GM21786 (cell line): ENCODE measurements at regions not wholly inside any gene's neighbourhood (a gene's known extent, or its start where the extent isn't known, plus 50 kb on each side); places are given as distances from the start of the nearest gene placed in this dataset.

Experiments
- ATAC-seq: cut with Tn5 transposase; IDR thresholded peaks from one replicate; pipeline ENCODE4 v1.9.1; 2021; ENCODE audit not compliant: unreplicated experiment

DNA sequence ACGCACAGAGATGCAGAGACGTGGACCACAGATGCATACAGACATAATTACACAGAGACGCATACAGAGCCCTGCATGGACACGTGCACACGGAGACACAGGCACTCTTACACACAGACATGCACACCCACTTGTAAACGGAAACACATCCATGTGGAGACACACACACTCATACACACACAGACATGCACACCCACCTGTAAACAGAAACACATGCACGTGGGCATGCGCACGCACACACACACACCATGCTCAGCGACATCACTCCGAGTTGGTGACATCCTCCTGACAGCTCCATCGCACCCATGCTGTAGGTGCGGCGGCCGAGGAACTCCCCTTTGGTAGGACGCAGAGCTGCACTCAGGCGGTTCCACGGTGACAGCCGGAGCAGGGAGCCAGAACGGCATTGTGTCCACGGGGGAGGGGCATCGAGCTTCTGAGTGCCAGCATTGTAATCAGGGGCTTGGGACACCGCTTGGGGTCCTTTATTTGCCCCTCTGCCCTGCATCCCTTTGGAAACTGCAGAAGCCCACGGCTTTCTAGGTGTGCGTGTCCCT, 233.5 kb downstream of the RBFOX3 start:
- ATAC-seq: no peak

- no peak for ATAC-seq
Observed at GRCh38 chr17:79374807-79375206, 236.0 kb downstream of the RBFOX3 start.

GRCh38 chr17:79374087-79374689, 236.7 kb downstream of the RBFOX3 start:
- ATAC-seq: no peak

GRCh38 chr17:79372470-79373238, 238.2 kb downstream of the RBFOX3 start:
- no peak for ATAC-seq

DNA sequence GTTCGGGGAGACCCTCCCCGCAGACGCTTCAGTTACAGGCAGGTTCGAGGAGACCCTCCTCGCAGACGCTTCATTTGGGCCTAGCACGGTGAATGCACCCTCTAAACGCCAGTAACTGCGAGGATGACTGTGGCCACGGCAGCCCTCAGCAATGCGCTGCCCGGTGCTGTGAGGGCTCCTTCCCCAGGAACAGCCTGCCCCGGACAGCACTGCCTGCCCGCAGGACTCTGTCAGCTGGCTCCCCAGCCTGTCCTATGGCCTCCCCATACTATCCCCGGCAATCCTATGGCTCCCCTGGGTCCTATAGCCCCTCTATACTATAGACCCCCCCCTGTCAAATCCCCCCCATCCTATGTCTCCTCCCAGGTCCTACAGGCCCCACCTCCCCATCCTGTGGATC, 238.9 kb downstream of the RBFOX3 start:
- no peak for ATAC-seq

GRCh38 chr17:79370594-79370993, 240.3 kb downstream of the RBFOX3 start:
- ATAC-seq: no peak

DNA sequence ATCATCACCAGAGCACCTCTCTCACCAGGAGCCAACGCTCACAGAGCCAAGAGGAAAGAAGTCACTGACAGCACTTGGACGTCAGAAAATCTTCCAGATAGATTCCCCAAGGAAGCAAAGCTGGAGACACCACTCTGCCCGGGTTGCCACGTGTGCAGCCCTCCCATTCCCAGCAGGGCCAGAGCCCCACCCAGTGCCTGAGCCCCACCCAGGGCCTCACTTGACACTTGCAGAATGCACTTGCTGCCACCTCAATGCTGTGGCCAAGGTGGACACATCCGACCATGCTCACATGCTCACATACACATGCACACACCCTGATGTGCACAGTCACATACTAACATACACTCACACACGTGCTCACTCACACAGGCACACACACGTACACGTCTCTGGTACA, 240.7 kb downstream of the RBFOX3 start:
- ATAC-seq: no peak

GRCh38 chr17:79369532-79369931, 241.3 kb downstream of the RBFOX3 start:
- no peak for ATAC-seq

DNA sequence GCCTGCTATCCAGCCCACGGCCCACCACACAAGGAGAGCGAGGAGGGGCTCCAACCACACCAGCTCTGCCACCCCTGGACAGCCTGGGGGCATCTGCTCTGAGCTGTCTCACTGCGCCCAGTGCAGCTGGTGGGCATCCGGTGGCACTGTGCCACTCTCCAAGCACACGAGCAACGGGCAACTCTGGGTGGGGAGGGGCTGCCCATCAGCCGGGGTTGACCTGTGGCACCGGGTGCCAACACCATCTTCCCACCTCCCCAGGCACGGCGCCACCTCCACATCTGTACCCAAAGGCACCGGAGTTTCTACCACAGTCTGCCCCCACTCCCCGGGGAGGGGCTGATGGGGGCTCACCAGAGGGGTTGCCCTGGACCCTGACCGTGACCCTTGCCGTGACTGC, 241.8 kb downstream of the RBFOX3 start:
- no peak for ATAC-seq

- no peak for ATAC-seq
Observed at GRCh38 chr17:79368521-79368920, 242.3 kb downstream of the RBFOX3 start.

DNA sequence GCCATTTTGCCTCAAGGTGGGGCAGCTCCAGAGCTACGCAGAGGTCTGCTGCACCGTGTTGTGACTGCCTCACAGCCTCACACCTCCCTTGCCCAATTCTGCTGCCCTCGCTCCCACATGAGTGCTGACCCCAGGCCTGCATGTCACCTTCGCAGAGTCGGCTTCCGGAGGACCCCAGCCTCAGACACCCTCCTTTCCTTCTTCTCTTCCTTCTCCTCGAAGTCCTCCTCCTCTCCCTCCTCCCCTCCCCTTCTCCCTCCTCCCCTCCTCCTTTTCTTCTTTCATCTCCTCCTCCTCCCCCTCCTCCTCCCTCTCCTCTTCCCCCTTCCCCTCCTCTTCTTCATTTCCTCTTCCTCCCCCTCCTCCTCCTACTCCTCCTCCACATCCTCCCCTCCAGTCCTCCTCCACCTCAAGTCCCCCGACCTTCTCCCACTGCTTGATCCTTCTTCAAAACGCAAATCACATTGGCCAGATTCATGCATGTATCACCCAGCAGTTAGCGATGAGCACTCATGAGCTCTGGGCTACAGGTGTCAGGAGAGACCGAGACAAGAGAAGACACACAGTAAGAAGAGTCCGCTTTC, 243.8 kb downstream of the RBFOX3 start:
- no peak for ATAC-seq

GRCh38 chr17:79365836-79366770, 244.7 kb downstream of the RBFOX3 start:
- ATAC-seq: no peak

DNA sequence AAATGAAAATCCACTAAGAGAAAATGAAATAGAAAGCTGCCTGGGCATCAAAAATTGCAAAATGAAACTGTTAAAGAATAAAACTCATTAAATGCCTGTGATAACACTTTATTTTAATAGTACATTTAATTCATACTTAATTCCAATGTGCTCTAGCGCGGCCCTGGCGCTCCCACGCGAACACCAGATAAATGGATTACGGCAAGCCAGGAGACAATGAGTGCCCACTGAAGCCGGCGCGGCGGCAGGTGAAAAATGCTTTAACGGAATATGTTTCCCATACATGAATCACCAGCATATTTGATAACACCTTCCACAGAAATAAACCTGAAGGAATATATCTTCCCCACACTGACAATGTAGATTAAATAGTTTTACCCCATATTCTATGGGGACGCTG, 245.5 kb downstream of the RBFOX3 start:
- no peak for ATAC-seq

DNA sequence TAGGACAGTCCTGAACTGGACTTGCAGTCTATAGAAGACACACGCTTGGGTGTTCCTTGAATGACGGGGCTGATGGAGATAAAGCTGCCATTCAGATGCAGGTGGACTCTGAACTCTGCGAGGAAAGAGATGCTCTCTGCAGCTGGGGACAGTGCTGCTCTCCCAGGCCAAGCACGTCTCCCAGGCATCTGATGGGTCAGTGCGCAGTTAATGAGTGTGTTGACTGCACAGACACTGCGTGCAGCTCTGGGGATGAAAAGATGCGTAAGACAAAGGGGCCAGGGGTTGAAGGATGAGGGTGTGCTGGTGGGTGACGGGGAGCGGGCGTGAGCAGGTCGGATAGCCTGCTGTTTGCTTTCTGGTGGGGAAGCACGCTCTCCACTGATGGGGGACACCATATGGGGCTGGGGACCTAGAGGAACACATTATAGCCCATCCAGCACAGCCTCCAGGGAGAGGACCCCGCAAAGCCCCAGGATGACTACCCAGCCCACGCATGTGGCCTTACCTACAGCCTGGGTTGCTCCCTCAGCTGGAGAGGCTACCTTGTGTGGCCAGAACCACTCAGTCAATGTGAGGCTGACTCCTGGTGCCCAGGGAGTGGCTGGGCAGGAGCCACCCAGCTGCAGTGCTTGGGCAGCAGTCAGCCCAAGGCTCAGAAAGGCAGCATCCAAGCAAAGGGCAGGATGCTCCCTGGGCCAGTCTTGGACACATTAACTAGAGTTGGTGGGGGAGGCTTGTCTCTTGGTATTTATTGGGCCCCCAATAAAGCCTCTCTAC, 246.3 kb downstream of the RBFOX3 start:
- ATAC-seq: no peak

- ATAC-seq: no peak
Observed at GRCh38 chr17:79363552-79364275, 247.1 kb downstream of the RBFOX3 start.

DNA sequence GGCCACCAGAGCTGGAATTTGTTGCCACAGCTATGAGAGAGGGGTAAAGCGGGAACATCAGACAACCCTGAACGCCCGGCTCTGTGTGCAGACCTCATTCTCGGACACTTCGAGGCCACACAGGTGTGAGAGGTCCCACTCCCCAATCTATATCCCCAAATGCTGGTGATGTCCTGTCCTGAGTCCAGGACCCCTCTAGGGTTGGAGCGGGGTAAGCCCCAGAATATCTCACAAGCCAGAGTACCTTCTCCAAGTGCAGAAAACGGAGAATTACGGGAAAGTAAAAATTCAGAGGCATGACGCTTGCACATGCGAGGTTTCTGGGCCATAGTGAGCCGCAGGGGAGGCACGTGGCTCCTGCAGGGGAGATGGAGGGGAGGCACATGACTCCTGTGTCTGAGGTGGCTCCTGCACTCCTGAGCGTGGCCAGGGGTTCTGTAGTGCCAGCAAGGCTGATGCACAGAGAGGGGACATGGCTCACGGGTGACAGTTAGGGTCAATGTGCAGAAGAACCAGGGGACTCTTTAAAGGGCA, 248.0 kb downstream of the RBFOX3 start:
- no peak for ATAC-seq

- ATAC-seq: no peak
Observed at GRCh38 chr17:79361873-79362771, 248.7 kb downstream of the RBFOX3 start.

DNA sequence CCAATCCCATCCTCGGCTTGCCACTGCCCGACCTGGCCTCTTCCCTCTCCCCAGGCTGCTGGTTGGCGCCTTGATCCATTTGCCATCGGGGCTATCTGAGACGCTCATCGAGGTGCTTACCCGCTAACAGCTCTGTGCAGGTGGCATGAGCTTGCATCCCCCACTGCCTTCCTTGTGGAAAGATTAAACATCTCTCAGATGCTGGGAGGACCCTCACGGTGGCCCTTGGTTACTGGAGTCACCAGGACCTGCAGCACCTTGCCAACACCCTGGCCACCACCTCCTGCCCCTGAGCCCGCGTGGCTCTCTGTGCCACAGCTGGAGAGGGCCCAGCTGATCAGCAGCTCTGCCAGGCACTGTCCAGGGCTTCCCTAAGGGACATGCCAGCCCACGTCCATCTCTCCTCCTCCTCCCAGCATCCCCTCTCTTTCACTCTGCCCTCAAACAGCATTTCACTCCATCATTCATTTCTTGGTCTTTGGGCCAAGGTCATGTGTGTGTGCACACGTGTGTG, 249.6 kb downstream of the RBFOX3 start:
- no peak for ATAC-seq
